ENCODE measurements at regions not wholly inside any gene's neighbourhood (a gene's known extent, or its start where the extent isn't known, plus 50 kb on each side); places are given as distances from the start of the nearest gene placed in this dataset.

DNA sequence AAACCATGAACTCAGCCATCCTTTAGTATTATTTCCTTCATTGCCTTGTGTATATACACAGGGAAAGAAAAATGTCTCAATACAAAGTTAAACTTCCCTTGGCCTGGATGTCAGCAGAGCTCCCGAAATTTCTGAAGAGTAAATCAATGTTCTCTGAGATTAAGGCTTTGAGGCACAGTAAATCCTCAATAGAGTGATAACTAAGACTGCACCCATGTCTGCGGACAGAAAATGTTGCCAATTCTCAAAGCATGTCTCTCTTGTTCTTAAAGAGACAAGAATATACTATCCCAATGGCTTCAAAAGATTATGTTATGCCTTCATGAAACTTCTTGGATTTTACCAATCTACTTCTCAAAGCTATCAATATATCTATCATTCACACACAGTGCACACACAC lies 1196.7 kb upstream of the TENM4 start:
- no peaks in the 10 kb centered on the region for H3K4me1 ChIP-seq (ENCODE audit: insufficient read depth, insufficient read length)
- H3K27me3 ChIP-seq (ENCODE audit: insufficient read depth, insufficient read length), result no peaks in the 10 kb centered on the region
- TF ChIP-seq SUZ12 (IDR thresholded peaks at IDR 0.05; ENCODE audit: extremely low read depth, insufficient read depth, insufficient read length), result no peak
- TF ChIP-seq YY1 (IDR thresholded peaks at IDR 0.05; ENCODE audit: insufficient read depth, insufficient read length), result no peak
- TF ChIP-seq ZNF274 (IDR thresholded peaks at IDR 0.05; ENCODE audit: low read depth, low read length), result no peak
- no peak overlapping the region for H3K4me3 ChIP-seq (ENCODE audit: insufficient read length, low read depth)
- H3K9ac ChIP-seq (ENCODE audit: insufficient read length, low read depth), result no peak overlapping the region
- DNase-seq (ENCODE audit: low read depth, low spot score), result no peak
- H3K36me3 ChIP-seq (ENCODE audit: insufficient read depth, insufficient read length, low read length), result no peaks in the 10 kb centered on the region
- H3K9me3 ChIP-seq (ENCODE audit: insufficient read depth, low read length), result no peaks in the 10 kb centered on the region

DNA sequence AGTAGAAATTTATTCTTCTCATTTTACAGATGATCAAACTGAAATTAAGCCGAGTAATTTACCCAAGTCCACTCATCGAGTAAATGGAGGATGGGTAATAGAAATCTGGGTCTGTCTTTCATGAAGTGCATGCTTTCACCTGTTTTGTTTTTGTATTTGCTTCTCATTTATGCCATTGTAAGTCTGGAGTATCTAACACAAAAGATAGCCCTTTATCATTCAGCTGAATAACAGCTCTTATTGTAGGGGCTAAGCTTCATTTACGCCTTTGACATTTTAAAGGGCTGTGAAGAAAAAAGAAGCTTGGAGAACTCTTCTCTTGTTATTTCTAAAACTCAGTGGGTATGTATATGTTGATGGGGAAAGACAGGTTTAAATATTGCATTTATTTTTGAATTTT lies 1196.2 kb upstream of the TENM4 start:
- H3K9me3 ChIP-seq (ENCODE audit: insufficient read depth, low read length), result no peaks in the 10 kb centered on the region
- no peak overlapping the region for H3K4me3 ChIP-seq (ENCODE audit: insufficient read length, low read depth)
- H3K36me3 ChIP-seq (ENCODE audit: insufficient read depth, insufficient read length, low read length), result no peaks in the 10 kb centered on the region
- H3K9ac ChIP-seq (ENCODE audit: insufficient read length, low read depth), result no peak overlapping the region
- no peaks in the 10 kb centered on the region for H3K27me3 ChIP-seq (ENCODE audit: insufficient read depth, insufficient read length)
- TF ChIP-seq ZNF274 (IDR thresholded peaks at IDR 0.05; ENCODE audit: low read depth, low read length) (no peak), YY1 (IDR thresholded peaks at IDR 0.05; ENCODE audit: insufficient read depth, insufficient read length) (no peak), SUZ12 (IDR thresholded peaks at IDR 0.05; ENCODE audit: extremely low read depth, insufficient read depth, insufficient read length) (no peak)
- no peak for DNase-seq (ENCODE audit: low read depth, low spot score)
- no peaks in the 10 kb centered on the region for H3K4me1 ChIP-seq (ENCODE audit: insufficient read depth, insufficient read length)

DNA sequence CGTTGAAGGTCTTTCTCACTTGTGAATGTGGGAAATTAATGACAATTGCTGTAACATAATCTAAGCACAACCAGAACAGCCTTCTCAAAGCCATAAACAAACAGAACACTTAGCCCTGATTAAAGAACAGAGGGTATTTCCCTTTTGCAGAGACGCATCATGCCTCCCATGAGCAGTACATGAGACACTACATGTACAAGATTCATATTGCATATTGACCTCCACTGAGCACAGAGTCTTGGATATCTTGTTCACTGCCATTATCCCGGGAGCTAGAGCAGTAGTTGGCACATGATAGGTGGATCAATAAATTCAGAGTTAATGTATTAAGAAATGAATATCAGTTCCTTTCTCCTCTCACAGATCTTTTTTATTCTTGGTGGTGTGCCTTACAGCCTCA lies 1194.3 kb upstream of the TENM4 start:
- no peak for DNase-seq (ENCODE audit: low read depth, low spot score)
- TF ChIP-seq SUZ12 (IDR thresholded peaks at IDR 0.05; ENCODE audit: extremely low read depth, insufficient read depth, insufficient read length) (no peak), YY1 (IDR thresholded peaks at IDR 0.05; ENCODE audit: insufficient read depth, insufficient read length) (no peak), ZNF274 (IDR thresholded peaks at IDR 0.05; ENCODE audit: low read depth, low read length) (no peak)
- no peaks in the 10 kb centered on the region for H3K36me3 ChIP-seq (ENCODE audit: insufficient read depth, insufficient read length, low read length)
- H3K4me1 ChIP-seq (ENCODE audit: insufficient read depth, insufficient read length), result no peaks in the 10 kb centered on the region
- no peak overlapping the region for H3K4me3 ChIP-seq (ENCODE audit: insufficient read length, low read depth)
- H3K27me3 ChIP-seq (ENCODE audit: insufficient read depth, insufficient read length), result no peaks in the 10 kb centered on the region
- H3K9me3 ChIP-seq (ENCODE audit: insufficient read depth, low read length), result no peaks in the 10 kb centered on the region
- no peak overlapping the region for H3K9ac ChIP-seq (ENCODE audit: insufficient read length, low read depth)

DNA sequence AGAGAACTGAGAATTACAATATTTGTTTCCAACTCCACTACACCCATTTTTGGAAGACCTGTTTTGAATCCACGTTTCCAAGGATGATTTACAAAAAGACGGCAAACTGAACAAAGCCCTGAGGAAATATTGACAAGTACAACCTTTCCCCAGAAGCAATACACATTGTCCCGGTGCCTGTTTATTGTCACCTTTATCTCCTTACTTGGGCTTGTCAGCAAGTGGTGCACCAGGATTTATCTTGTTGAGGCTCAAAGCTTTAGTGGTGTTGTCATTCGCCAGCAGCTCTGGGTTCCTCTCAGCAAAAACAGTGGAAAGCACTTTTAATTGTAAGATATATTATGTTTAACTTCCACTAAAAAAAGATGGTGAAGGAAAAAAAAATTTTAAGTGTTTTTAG lies 1191.9 kb upstream of the TENM4 start:
- TF ChIP-seq SUZ12 (IDR thresholded peaks at IDR 0.05; ENCODE audit: extremely low read depth, insufficient read depth, insufficient read length), result no peak
- no peak for TF ChIP-seq YY1 (IDR thresholded peaks at IDR 0.05; ENCODE audit: insufficient read depth, insufficient read length)
- no peak for TF ChIP-seq ZNF274 (IDR thresholded peaks at IDR 0.05; ENCODE audit: low read depth, low read length)
- H3K27me3 ChIP-seq (ENCODE audit: insufficient read depth, insufficient read length), result no peaks in the 10 kb centered on the region
- H3K9me3 ChIP-seq (ENCODE audit: insufficient read depth, low read length), result no peaks in the 10 kb centered on the region
- no peak for DNase-seq (ENCODE audit: low read depth, low spot score)
- H3K4me3 ChIP-seq (ENCODE audit: insufficient read length, low read depth), result no peak overlapping the region
- H3K4me1 ChIP-seq (ENCODE audit: insufficient read depth, insufficient read length), result no peaks in the 10 kb centered on the region
- no peaks in the 10 kb centered on the region for H3K36me3 ChIP-seq (ENCODE audit: insufficient read depth, insufficient read length, low read length)
- H3K9ac ChIP-seq (ENCODE audit: insufficient read length, low read depth), result no peak overlapping the region

DNA sequence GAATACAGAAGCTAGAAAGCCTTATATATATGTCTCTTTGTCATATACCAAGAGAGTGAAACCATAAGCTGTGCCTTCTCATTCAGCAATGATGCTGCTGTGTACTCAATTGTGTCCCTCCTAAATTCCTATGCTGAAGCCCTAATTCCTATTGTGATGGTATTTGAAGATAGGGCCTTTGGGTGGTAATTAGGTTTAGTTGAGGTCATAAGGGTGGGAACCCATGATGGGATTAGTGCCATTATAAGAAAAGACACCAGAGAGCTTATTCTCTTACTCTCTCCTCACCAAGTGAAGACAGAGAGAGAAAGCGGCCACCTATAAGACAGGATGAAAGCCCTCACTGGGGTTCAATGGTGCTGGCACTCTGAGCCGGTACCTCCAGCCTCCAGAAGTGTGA lies 1191.3 kb upstream of the TENM4 start:
- H3K4me1 ChIP-seq (ENCODE audit: insufficient read depth, insufficient read length), result no peaks in the 10 kb centered on the region
- no peak for DNase-seq (ENCODE audit: low read depth, low spot score)
- H3K4me3 ChIP-seq (ENCODE audit: insufficient read length, low read depth), result no peak overlapping the region
- H3K36me3 ChIP-seq (ENCODE audit: insufficient read depth, insufficient read length, low read length), result no peaks in the 10 kb centered on the region
- H3K9me3 ChIP-seq (ENCODE audit: insufficient read depth, low read length), result no peaks in the 10 kb centered on the region
- H3K27me3 ChIP-seq (ENCODE audit: insufficient read depth, insufficient read length), result no peaks in the 10 kb centered on the region
- H3K9ac ChIP-seq (ENCODE audit: insufficient read length, low read depth), result no peak overlapping the region
- TF ChIP-seq YY1 (IDR thresholded peaks at IDR 0.05; ENCODE audit: insufficient read depth, insufficient read length) (no peak), SUZ12 (IDR thresholded peaks at IDR 0.05; ENCODE audit: extremely low read depth, insufficient read depth, insufficient read length) (no peak)

DNA sequence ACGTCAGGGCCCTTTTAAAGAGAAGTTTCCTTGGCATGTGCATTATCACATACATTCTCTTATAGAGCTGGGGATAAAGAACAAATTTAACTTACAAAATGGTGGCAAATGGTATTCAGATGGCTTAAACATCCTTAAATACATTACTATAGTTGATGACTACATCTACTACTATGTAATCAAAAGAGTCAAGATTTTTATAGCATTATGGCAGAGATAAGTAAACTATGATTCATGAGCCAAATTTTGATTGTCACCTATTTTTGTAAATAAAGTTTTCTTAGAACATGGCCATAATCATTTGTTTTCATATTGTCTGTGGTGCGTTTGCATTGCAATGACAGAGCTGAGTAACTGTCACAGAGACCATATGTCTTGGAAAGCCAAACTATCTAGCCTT lies 1188.6 kb upstream of the TENM4 start:
- Histone ChIP-seq H3K9ac (ENCODE audit: insufficient read length, low read depth) (no peak overlapping the region), H3K36me3 (ENCODE audit: insufficient read depth, insufficient read length, low read length) (no peaks in the 10 kb centered on the region), H3K4me1 (ENCODE audit: insufficient read depth, insufficient read length) (no peaks in the 10 kb centered on the region), H3K27me3 (ENCODE audit: insufficient read depth, insufficient read length) (no peaks in the 10 kb centered on the region), H3K9me3 (ENCODE audit: insufficient read depth, low read length) (no peaks in the 10 kb centered on the region), H3K4me3 (ENCODE audit: insufficient read length, low read depth) (no peak overlapping the region)
- DNase-seq (ENCODE audit: low read depth, low spot score), result no peak
- TF ChIP-seq ZNF274 (IDR thresholded peaks at IDR 0.05; ENCODE audit: low read depth, low read length), result no peak

DNA sequence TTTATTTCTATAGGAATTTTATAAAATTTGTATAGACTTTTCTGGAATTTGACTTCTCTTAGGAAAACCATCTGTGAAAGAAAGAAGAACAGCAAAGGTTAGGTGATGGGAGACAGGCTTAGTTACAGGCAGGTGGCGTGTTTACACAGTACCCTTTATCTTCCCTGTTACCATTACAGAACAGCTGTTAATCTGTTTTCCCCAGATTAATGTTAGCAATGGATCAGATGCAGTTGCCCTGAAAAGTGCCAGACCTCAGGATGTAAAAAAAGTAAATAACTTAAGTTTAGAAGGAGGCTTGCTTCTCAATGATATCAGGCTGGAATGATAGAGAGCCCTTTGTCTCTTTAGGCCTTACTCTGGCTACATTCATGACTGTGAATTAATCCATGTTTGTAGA lies 1186.5 kb upstream of the TENM4 start:
- no peaks in the 10 kb centered on the region for H3K9me3 ChIP-seq (ENCODE audit: insufficient read depth, low read length)
- TF ChIP-seq YY1 (IDR thresholded peaks at IDR 0.05; ENCODE audit: insufficient read depth, insufficient read length) (no peak), ZNF274 (IDR thresholded peaks at IDR 0.05; ENCODE audit: low read depth, low read length) (no peak), SUZ12 (IDR thresholded peaks at IDR 0.05; ENCODE audit: extremely low read depth, insufficient read depth, insufficient read length) (no peak)
- H3K9ac ChIP-seq (ENCODE audit: insufficient read length, low read depth), result no peak overlapping the region
- no peaks in the 10 kb centered on the region for H3K4me1 ChIP-seq (ENCODE audit: insufficient read depth, insufficient read length)
- no peak overlapping the region for H3K4me3 ChIP-seq (ENCODE audit: insufficient read length, low read depth)
- DNase-seq (ENCODE audit: low read depth, low spot score), result no peak
- H3K27me3 ChIP-seq (ENCODE audit: insufficient read depth, insufficient read length), result no peaks in the 10 kb centered on the region
- H3K36me3 ChIP-seq (ENCODE audit: insufficient read depth, insufficient read length, low read length), result no peaks in the 10 kb centered on the region

DNA sequence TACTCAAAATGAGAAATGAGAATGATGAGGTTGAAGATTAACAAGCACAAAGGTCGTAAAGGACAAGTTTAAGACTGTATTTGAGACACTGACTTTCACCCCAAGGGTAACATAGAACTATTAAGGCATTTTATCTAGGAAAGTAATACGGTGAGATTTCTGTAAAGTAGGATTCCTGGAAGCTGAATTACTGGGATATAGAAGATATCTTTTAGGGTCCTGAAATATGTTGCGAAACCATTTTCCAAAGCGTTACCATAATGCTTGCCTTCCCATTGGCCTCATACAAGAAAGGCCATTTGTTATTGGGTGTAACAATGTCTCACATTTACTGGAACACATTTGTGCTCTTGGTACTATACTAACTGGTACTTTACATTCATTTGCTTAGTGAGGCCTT lies 1185.9 kb upstream of the TENM4 start:
- DNase-seq (ENCODE audit: low read depth, low spot score), result no peak
- Histone ChIP-seq H3K9ac (ENCODE audit: insufficient read length, low read depth) (no peak overlapping the region), H3K4me1 (ENCODE audit: insufficient read depth, insufficient read length) (no peaks in the 10 kb centered on the region), H3K36me3 (ENCODE audit: insufficient read depth, insufficient read length, low read length) (no peaks in the 10 kb centered on the region), H3K27me3 (ENCODE audit: insufficient read depth, insufficient read length) (no peaks in the 10 kb centered on the region), H3K4me3 (ENCODE audit: insufficient read length, low read depth) (no peak overlapping the region), H3K9me3 (ENCODE audit: insufficient read depth, low read length) (no peaks in the 10 kb centered on the region)
- no peak for TF ChIP-seq YY1 (IDR thresholded peaks at IDR 0.05; ENCODE audit: insufficient read depth, insufficient read length)
- no peak for TF ChIP-seq SUZ12 (IDR thresholded peaks at IDR 0.05; ENCODE audit: extremely low read depth, insufficient read depth, insufficient read length)
- TF ChIP-seq ZNF274 (IDR thresholded peaks at IDR 0.05; ENCODE audit: low read depth, low read length), result no peak
